ENCODE measurements at regions not wholly inside any gene's neighbourhood (a gene's known extent, or its start where the extent isn't known, plus 50 kb on each side); places are given as distances from the start of the nearest gene placed in this dataset.
A peak's percentile ranks its signal among the peaks of the same experiment; 100 is the strongest.
"Not testable (repeated sequence)": the region's sequence is repeated elsewhere in the genome, so short reads cannot be mapped to it uniquely, and the experiment has no call there.

GRCh38 chr9:78172610-78173009 is 63.3 kb upstream of the CEP78 start:
- not testable (repeated sequence) for H3K4me3 ChIP-seq (ENCODE audit: low read depth, low read length); DNase-seq (ENCODE audit: low read depth)

- H3K4me3 ChIP-seq (ENCODE audit: low read depth, low read length): no peak overlapping the region
- no peak for TF ChIP-seq CTCF (IDR thresholded peaks at IDR 0.05; ENCODE audit: insufficient read depth, low read depth, low read length)
- no peak for DNase-seq (ENCODE audit: low read depth)
Measured at GRCh38 chr9:78171651-78172050, 64.2 kb upstream of the CEP78 start.

GRCh38 chr9:78169125-78169524 is 66.8 kb upstream of the CEP78 start:
- H3K4me3 ChIP-seq (ENCODE audit: low read depth, low read length): no peak overlapping the region
- DNase-seq (ENCODE audit: low read depth): no peak
- TF ChIP-seq CTCF (IDR thresholded peaks at IDR 0.05; ENCODE audit: insufficient read depth, low read depth, low read length): no peak

- no peak for DNase-seq (ENCODE audit: low read depth)
- no peak overlapping the region for H3K4me3 ChIP-seq (ENCODE audit: low read depth, low read length)
- TF ChIP-seq CTCF (IDR thresholded peaks at IDR 0.05; ENCODE audit: insufficient read depth, low read depth, low read length): no peak
Measured at GRCh38 chr9:78167356-78167755, 68.5 kb upstream of the CEP78 start.

GRCh38 chr9:78163834-78164233 is 72.0 kb upstream of the CEP78 start:
- no peak overlapping the region for H3K4me3 ChIP-seq (ENCODE audit: low read depth, low read length)
- DNase-seq (ENCODE audit: low read depth): no peak
- TF ChIP-seq CTCF (IDR thresholded peaks at IDR 0.05; ENCODE audit: insufficient read depth, low read depth, low read length): no peak

- peak; percentile 26 for DNase-seq (ENCODE audit: low read depth)
- TF ChIP-seq CTCF (IDR thresholded peaks at IDR 0.05; ENCODE audit: insufficient read depth, low read depth, low read length): no peak
Measured at GRCh38 chr9:78158286-78158685, 77.6 kb upstream of the CEP78 start.

GRCh38 chr9:78150983-78151356 is 84.9 kb upstream of the CEP78 start:
- no peak for TF ChIP-seq CTCF (IDR thresholded peaks at IDR 0.05; ENCODE audit: insufficient read depth, low read depth, low read length)
- H3K4me3 ChIP-seq (ENCODE audit: low read depth, low read length): no peak overlapping the region
- no peak for DNase-seq (ENCODE audit: low read depth)

More at GRCh38 chr9:78158286-78158685, 77.6 kb upstream of the CEP78 start:
- no peak overlapping the region for H3K4me3 ChIP-seq (ENCODE audit: low read depth, low read length)
